H1 (cell line): ENCODE measurements at regions not wholly inside any gene's neighbourhood (a gene's known extent, or its start where the extent isn't known, plus 50 kb on each side); places are given as distances from the start of the nearest gene placed in this dataset.

Source experiments
- CTCF ChIA-PET: fragments of 300-600 bp; sonication (Branson Sonifier 250); formaldehyde crosslinking; loops from one replicate; lab custom pipeline; 2021; ENCODE audit not compliant: partially characterized antibody; lab: Charles Lee
- POLR2A ChIA-PET: fragments of 300-600 bp; sonication (Branson Sonifier 250); formaldehyde crosslinking; loops from one replicate; lab custom pipeline; 2021; ENCODE audit warnings: inconsistent platforms; ENCODE audit not compliant: partially characterized antibody; lab: Charles Lee
- DNase-seq, 2 experiments: peaks; one replicate each; pipeline versions ENCODE4 v3.0.0 to v3.0.0-alpha.2; 2010 to 2022; ENCODE audit warnings: low spot score in 2 of 2, low read depth in 1 of 2, mixed read lengths in 1 of 2
- FAIRE-seq: peaks from 2 replicates; lab custom pipeline; 2011; peaks lifted over from hg19 to GRCh38; lab: Jason Lieb, UNC
- H2AFZ ChIP-seq: 2 replicates; pipeline ENCODE4 v1.8.1; 2012; ENCODE audit warnings: low read length, inconsistent platforms
- H2AK5ac ChIP-seq: 2 replicates; pipeline ENCODE4 v1.6.1; 2013; ENCODE audit warnings: low read depth, low read length
- H2BK120ac ChIP-seq: replicated peaks from 2 replicates; pipeline ENCODE3; 2013; ENCODE audit warnings: low read depth, low read length, inconsistent platforms
- H2BK12ac ChIP-seq: 2 replicates; pipeline ENCODE4 v1.6.1; 2013; ENCODE audit warnings: low read depth, low read length
- H2BK15ac ChIP-seq: 2 replicates; pipeline ENCODE4 v1.6.1; 2013; ENCODE audit warnings: low read length
- H2BK20ac ChIP-seq: 2 replicates; pipeline ENCODE4 v1.6.1; 2013; ENCODE audit warnings: low read length
- H2BK5ac ChIP-seq: 2 replicates; pipeline ENCODE4 v1.6.1; 2013; ENCODE audit warnings: low read depth, low read length
- H3K14ac ChIP-seq: 2 replicates; pipeline ENCODE4 v1.6.1; 2013; ENCODE audit warnings: inconsistent platforms; ENCODE audit not compliant: insufficient read length
- H3K18ac ChIP-seq: 2 replicates; pipeline ENCODE4 v1.6.1; 2013; ENCODE audit warnings: low read length; ENCODE audit errors: extremely low read depth
- H3K23ac ChIP-seq: 2 replicates; pipeline ENCODE4 v1.6.1; 2013; ENCODE audit warnings: inconsistent platforms; ENCODE audit not compliant: insufficient read length
- H3K23me2 ChIP-seq: 2 replicates; pipeline ENCODE4 v1.6.1; 2013; ENCODE audit warnings: low read depth, low read length
- H3K27ac ChIP-seq: 2 replicates; pipeline ENCODE4 v1.6.1; 2011; ENCODE audit warnings: low read depth, low read length, inconsistent platforms
- H3K27me3 ChIP-seq, 4 experiments: replicated peaks in 1 of 4; 1 replicate in 1 of 4; 2 replicates in 3 of 4; pipeline versions ENCODE4 v1.6.1 to v1.8.1; 2011 to 2013; ENCODE audit warnings: low read length in 3 of 4, mild to moderate bottlenecking in 3 of 4, inconsistent platforms in 2 of 4, mixed read lengths in 2 of 4, moderate library complexity in 1 of 4; ENCODE audit not compliant: control insufficient read depth in 3 of 4, insufficient read depth in 3 of 4; ENCODE audit errors: extremely low read depth in 1 of 4
- H3K36me3 ChIP-seq, 4 experiments: 2 replicates each; pipeline versions ENCODE4 v1.6.1 to v1.8.1; 2011 to 2013; ENCODE audit warnings: mild to moderate bottlenecking in 4 of 4, low read length in 3 of 4, moderate library complexity in 2 of 4, control low read depth in 1 of 4, inconsistent platforms in 1 of 4; ENCODE audit not compliant: insufficient read depth in 4 of 4, control insufficient read depth in 2 of 4
- H3K4ac ChIP-seq: replicated peaks from 2 replicates; pipeline ENCODE3; 2013; ENCODE audit warnings: low read length, low read depth, mixed read lengths, inconsistent platforms; ENCODE audit not compliant: insufficient read length
- H3K4me1 ChIP-seq, 4 experiments: replicated peaks in 1 of 4; 1 replicate in 1 of 4; 2 replicates in 3 of 4; pipeline versions ENCODE4 v1.6.1 to v1.8.1; 2011 to 2013; ENCODE audit warnings: low read length in 3 of 4, inconsistent platforms in 2 of 4, mixed read lengths in 1 of 4; ENCODE audit not compliant: insufficient read depth in 4 of 4, control insufficient read depth in 3 of 4
- H3K4me2 ChIP-seq, 2 experiments: 2 replicates each; pipeline versions ENCODE4 v1.6.1 to v1.8.1; 2011 to 2013; ENCODE audit warnings: low read depth in 2 of 2, low read length in 2 of 2, control low read depth in 1 of 2, inconsistent platforms in 1 of 2, mild to moderate bottlenecking in 1 of 2; ENCODE audit not compliant: insufficient read depth in 1 of 2
- H3K4me3 ChIP-seq, 4 experiments: fragments of 200-600, 300-600 bp in 1 of 4; sonication (generic), shearing (Covaris generic), sonication (Bioruptor Twin) in 1 of 4; 2 replicates each; pipeline versions ENCODE4 v1.5.1 to v1.8.1; 2011 to 2016; ENCODE audit warnings: low read length in 4 of 4, low read depth in 3 of 4, control low read depth in 2 of 4, inconsistent platforms in 2 of 4, mild to moderate bottlenecking in 2 of 4, mixed read lengths in 1 of 4, moderate library complexity in 1 of 4; ENCODE audit not compliant: insufficient read depth in 2 of 4; ENCODE audit errors: extremely low read depth in 1 of 4
- H3K56ac ChIP-seq: replicated peaks from 2 replicates; pipeline ENCODE3; 2013; ENCODE audit warnings: low read depth, mild to moderate bottlenecking, mixed read lengths, low read length, inconsistent platforms; ENCODE audit not compliant: insufficient read length
- H3K79me1 ChIP-seq: 2 replicates; pipeline ENCODE4 v1.6.1; 2013; ENCODE audit warnings: low read depth, low read length, control low read depth
- H3K79me2 ChIP-seq, 2 experiments: 2 replicates each; pipeline versions ENCODE4 v1.6.1 to v1.8.1; 2012 to 2013; ENCODE audit warnings: low read length in 2 of 2, mild to moderate bottlenecking in 2 of 2, inconsistent platforms in 1 of 2; ENCODE audit not compliant: insufficient read depth in 2 of 2, control insufficient read depth in 1 of 2
- H3K9ac ChIP-seq, 4 experiments: replicated peaks in 1 of 4; 1 replicate in 1 of 4; 2 replicates in 3 of 4; pipeline versions ENCODE4 v1.6.1 to v1.8.1; 2011 to 2013; ENCODE audit warnings: low read depth in 3 of 4, low read length in 3 of 4, control low read depth in 2 of 4, mild to moderate bottlenecking in 2 of 4, moderate library complexity in 2 of 4, inconsistent platforms in 1 of 4; ENCODE audit errors: extremely low read depth in 1 of 4
- H3K9me3 ChIP-seq, 2 experiments: 2 replicates each; pipeline versions ENCODE4 v1.6.1 to v1.8.1; 2012 to 2013; ENCODE audit warnings: mild to moderate bottlenecking in 2 of 2, moderate library complexity in 2 of 2, control low read depth in 1 of 2, inconsistent platforms in 1 of 2, low read depth in 1 of 2, low read length in 1 of 2, mixed read lengths in 1 of 2; ENCODE audit not compliant: insufficient read depth in 2 of 2
- H4K20me1 ChIP-seq, 2 experiments: replicated peaks in 1 of 2; 2 replicates each; pipeline versions ENCODE3 to v1.8.1; 2011 to 2013; ENCODE audit warnings: inconsistent platforms in 2 of 2, low read length in 2 of 2, mild to moderate bottlenecking in 1 of 2; ENCODE audit not compliant: insufficient read depth in 2 of 2, control insufficient read depth in 1 of 2
- H4K5ac ChIP-seq: 2 replicates; pipeline ENCODE4 v1.6.1; 2013; ENCODE audit warnings: low read length, low read depth, mixed read lengths, inconsistent platforms; ENCODE audit not compliant: insufficient read length
- H4K8ac ChIP-seq: 2 replicates; pipeline ENCODE4 v1.8.0; 2013; ENCODE audit warnings: mild to moderate bottlenecking, moderate library complexity, low read length, inconsistent platforms; ENCODE audit not compliant: insufficient read depth; ENCODE audit errors: extremely low read depth
- H4K91ac ChIP-seq: replicated peaks from 2 replicates; pipeline ENCODE3; 2013; ENCODE audit warnings: low read length, mixed read lengths, inconsistent platforms; ENCODE audit not compliant: insufficient read length
- ASH2L ChIP-seq: fragments of 200-600, 300-600 bp; sonication (generic); IDR thresholded peaks from one replicate; pipeline ENCODE4 v1.7.1; 2017; ENCODE audit warnings: low read length
- CBX5 ChIP-seq: fragments of 300-800, 300-1000 bp; sonication (generic); IDR thresholded peaks from 2 replicates; pipeline ENCODE4 v1.7.1; 2016; ENCODE audit warnings: antibody characterized with exemption, low read length, low read depth
- CEBPB ChIP-seq: IDR thresholded peaks from 2 replicates; pipeline ENCODE4 v1.6.1; 2012; ENCODE audit warnings: low read depth, low read length
- GABPA ChIP-seq: IDR thresholded peaks from 2 replicates; pipeline ENCODE4 v1.6.1; 2011; ENCODE audit warnings: mild to moderate bottlenecking, low read length, moderate library complexity, borderline replicate concordance; ENCODE audit not compliant: insufficient read depth
- KDM4A ChIP-seq: IDR thresholded peaks from one replicate; pipeline ENCODE4 v1.7.1; 2012; ENCODE audit warnings: low read depth, mild to moderate bottlenecking, moderate library complexity, low read length, inconsistent platforms; ENCODE audit not compliant: severe bottlenecking
- NRF1 ChIP-seq: IDR thresholded peaks from 2 replicates; pipeline ENCODE4 v1.6.1; 2011; ENCODE audit warnings: mild to moderate bottlenecking, low read depth, low read length, improper control_type of control experiment
- SIN3A ChIP-seq, 2 experiments: IDR thresholded peaks in 1 of 2; conservative IDR thresholded peaks in 1 of 2; 2 replicates each; pipeline ENCODE4 v1.6.1; 2011 to 2012; ENCODE audit warnings: low read length in 2 of 2, improper control_type of control experiment in 1 of 2, low read depth in 1 of 2, mild to moderate bottlenecking in 1 of 2
- SP4 ChIP-seq: IDR thresholded peaks from 2 replicates; pipeline ENCODE4 v1.6.1; 2012; ENCODE audit warnings: low read length, inconsistent platforms
- SRF ChIP-seq: IDR thresholded peaks from 2 replicates; pipeline ENCODE4 v1.6.1; 2011; ENCODE audit warnings: mild to moderate bottlenecking, low read depth, low read length, moderate library complexity
- WGBS, 2 experiments: shearing (Covaris generic) in 1 of 2; methylation state at CpG; one replicate each; pipeline versions ENCODE4 v1.1.6 to v1.1.7; 2013 to 2015; ENCODE audit warnings: low lambda C conversion rate in 2 of 2, mixed read lengths in 2 of 2, inconsistent platforms in 1 of 2, low coverage in 1 of 2, missing lambda C conversion rate in 1 of 2; ENCODE audit not compliant: insufficient replicate concordance in 2 of 2, insufficient coverage in 1 of 2, insufficient read length in 1 of 2; ENCODE audit errors: extremely low coverage in 1 of 2, missing lambda C conversion rate in 1 of 2; 5-methylcytosine and 5-hydroxymethylcytosine counted together
- TF ChIP-seq, protein P1 (sequence below): IDR thresholded peaks from 2 replicates; pipeline ENCODE4 v1.6.1; 2012; ENCODE audit warnings: inconsistent platforms
- TF ChIP-seq, protein P2 (sequence below): IDR thresholded peaks from 2 replicates; pipeline ENCODE4 v1.6.1; 2011; ENCODE audit warnings: low read depth, mild to moderate bottlenecking, low read length; ENCODE audit not compliant: insufficient read depth

DNA sequence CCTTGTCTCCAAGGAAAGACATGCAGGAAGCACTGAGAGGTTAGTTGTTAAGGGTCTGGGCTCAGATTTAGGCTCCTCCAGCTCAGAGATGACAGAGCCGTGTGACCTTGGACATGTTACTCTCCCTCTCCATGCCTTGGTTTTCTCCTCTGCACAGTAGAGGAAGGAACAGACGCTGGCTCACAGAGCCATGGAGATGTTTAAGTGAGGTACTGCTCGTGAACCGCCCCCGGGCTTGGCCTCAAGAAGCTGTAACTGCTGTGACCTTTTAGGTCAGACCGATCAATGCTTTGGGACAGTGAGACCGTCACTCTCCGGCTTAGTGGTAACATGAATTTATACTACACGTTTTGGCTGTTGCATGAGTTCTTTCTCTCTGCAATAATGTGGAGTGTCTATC lies 197.4 kb downstream of the C16orf95 start:
- H3K56ac ChIP-seq: no peak overlapping the region
- FAIRE-seq: no peak
- no peak overlapping the region for H3K23ac ChIP-seq
- no peaks in the 10 kb centered on the region for H3K79me2 ChIP-seq
- no peak overlapping the region for H3K27ac ChIP-seq
- peak overlapping the region; percentile 47 for H3K4ac ChIP-seq
- H4K20me1 ChIP-seq: peaks cover 0 to 2% of the 10 kb centered on the region in 2 experiments
- no peak overlapping the region for H3K4me3 ChIP-seq
- 0 out of 2 replicates have a peak, but pooled peaks cover 3% of the 10 kb centered on the region for H3K79me1 ChIP-seq
- H2BK120ac ChIP-seq: no peak overlapping the region
- H3K36me3 ChIP-seq: no peaks in the 10 kb centered on the region
- no peak overlapping the region for H3K14ac ChIP-seq
- TF ChIP-seq CEBPB (no peak), KDM4A (no peak), SIN3A (conservative IDR thresholded peaks at IDR 0.05 in 1 of 2, IDR thresholded peaks at IDR 0.05 in 1 of 2; ENCODE audit: low read depth in 1 of 2, low read length in 2 of 2) (no peak), CBX5 (no peak), SP4 (no peak), GABPA (no peak), ASH2L (no peak), SRF (no peak), NRF1 (no peak)
- TF ChIP-seq, protein P1, sequence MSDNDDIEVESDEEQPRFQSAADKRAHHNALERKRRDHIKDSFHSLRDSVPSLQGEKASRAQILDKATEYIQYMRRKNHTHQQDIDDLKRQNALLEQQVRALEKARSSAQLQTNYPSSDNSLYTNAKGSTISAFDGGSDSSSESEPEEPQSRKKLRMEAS: no peak
- TF ChIP-seq, protein P2, sequence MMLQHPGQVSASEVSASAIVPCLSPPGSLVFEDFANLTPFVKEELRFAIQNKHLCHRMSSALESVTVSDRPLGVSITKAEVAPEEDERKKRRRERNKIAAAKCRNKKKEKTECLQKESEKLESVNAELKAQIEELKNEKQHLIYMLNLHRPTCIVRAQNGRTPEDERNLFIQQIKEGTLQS: no peak
- TF ChIP-seq, all 59 proteins: peak for 0
- Histone ChIP-seq H4K5ac (no peak overlapping the region), H3K27me3 (peaks cover 0 to 2% (median 0%) of the 10 kb centered on the region in 4 experiments; a peak in 1 of 7 replicates), H2BK12ac (no peak overlapping the region), H3K18ac (no peak overlapping the region), H2BK20ac (0 out of 2 replicates have a peak overlapping the region, but pooled peaks have one; percentile 41), H3K23me2 (peaks cover 6% of the 10 kb centered on the region), H3K4me2 (no peak overlapping the region), H2AK5ac (no peak overlapping the region), H2BK15ac (peak overlapping the region; percentile 18; the same call in 1 of the 2 replicates), H3K4me1 (no peaks in the 10 kb centered on the region), H2BK5ac (no peak overlapping the region), H4K91ac (no peak overlapping the region), H2AFZ (no peak overlapping the region), H4K8ac (no peak overlapping the region), H3K9me3 (no peaks in the 10 kb centered on the region; a peak in 1 of 4 replicates), H3K9ac (no peak overlapping the region)
- POLR2A ChIA-PET: no interaction called here
- CTCF ChIA-PET: no interaction called here
- no peak for DNase-seq
- 90% methylated on average over 8 of the region's 9 CpGs; no CpG with 5 or more reads in 1 of the 2 experiments for WGBS, 2 experiments
